Gastrocnemius medialis (tissue), 4 donors: ENCODE measurements at regions not wholly inside any gene's neighbourhood (a gene's known extent, or its start where the extent isn't known, plus 50 kb on each side); places are given as distances from the start of the nearest gene placed in this dataset.

Experiments
- CTCF ChIP-seq, 5 experiments: fragments of 450-650 bp in 3 of 5; fragments of 200-600 bp in 2 of 5; sonication (generic) in 2 of 5; IDR thresholded peaks in 4 of 5; conservative IDR thresholded peaks in 1 of 5; 1 replicate in 4 of 5; 2 replicates in 1 of 5; pipeline ENCODE4 v1.5.1; 2016 to 2019; ENCODE audit warnings: antibody characterized with exemption in 5 of 5, mild to moderate bottlenecking in 3 of 5, moderate library complexity in 3 of 5
- POLR2A ChIP-seq, 2 donors: fragments of 450-650 bp; IDR thresholded peaks; one replicate each; pipeline ENCODE4 v1.6.1; 2017; ENCODE audit warnings: antibody characterized with exemption in 2 of 2, mild to moderate bottlenecking in 2 of 2, moderate library complexity in 2 of 2

- TF ChIP-seq CTCF (IDR thresholded peaks at IDR 0.05 in 4 of 5, conservative IDR thresholded peaks at IDR 0.05 in 1 of 5), result no peak
- TF ChIP-seq POLR2A (IDR thresholded peaks at IDR 0.05), result no peak
Measured at GRCh38 chr3:146883288-146883687, 278.1 kb upstream of the PLSCR5 start.
